ENCODE measurements at regions not wholly inside any gene's neighbourhood (a gene's known extent, or its start where the extent isn't known, plus 50 kb on each side); places are given as distances from the start of the nearest gene placed in this dataset.

- no peak overlapping the region for H3K4me3 ChIP-seq (ENCODE audit: extremely low read depth in 1 of 4, insufficient read depth in 2 of 4, low read depth in 3 of 4, low read length in 4 of 4)
- no peak overlapping the region for H3K23ac ChIP-seq (ENCODE audit: insufficient read length)
- 96% methylated on average over 3 of the region's 3 CpGs; no CpG with 5 or more reads in 1 of the 2 experiments for WGBS, 2 experiments (ENCODE audit: extremely low coverage in 1 of 2, insufficient coverage in 1 of 2, insufficient read length in 1 of 2, insufficient replicate concordance in 2 of 2, low coverage in 1 of 2, low lambda C conversion rate in 2 of 2, missing lambda C conversion rate in 1 of 2)
- no peak overlapping the region for H3K4ac ChIP-seq (replicated peaks; ENCODE audit: insufficient read length, low read depth, low read length)
- H3K14ac ChIP-seq (ENCODE audit: insufficient read length): no peak overlapping the region
- no peaks in the 10 kb centered on the region for H3K9me3 ChIP-seq (ENCODE audit: insufficient read depth in 2 of 2, low read depth in 1 of 2, low read length in 1 of 2)
- H2BK12ac ChIP-seq (ENCODE audit: low read depth, low read length): no peak overlapping the region
- H2BK120ac ChIP-seq (replicated peaks; ENCODE audit: low read depth, low read length): no peak overlapping the region
- H3K27me3 ChIP-seq (replicated peaks in 1 of 4; ENCODE audit: control insufficient read depth in 3 of 4, extremely low read depth in 1 of 4, insufficient read depth in 3 of 4, low read length in 3 of 4): no peaks in the 10 kb centered on the region
- no peak overlapping the region for H3K9ac ChIP-seq (replicated peaks in 1 of 4; ENCODE audit: extremely low read depth in 1 of 4, low read depth in 3 of 4, low read length in 3 of 4)
- no peak overlapping the region for H4K91ac ChIP-seq (replicated peaks; ENCODE audit: insufficient read length, low read length)
- H2BK5ac ChIP-seq (ENCODE audit: low read depth, low read length): no peak overlapping the region
- no peak for DNase-seq (ENCODE audit: low read depth in 1 of 2, low spot score in 2 of 2)
- H2BK15ac ChIP-seq (ENCODE audit: low read length): no peak overlapping the region
- no peaks in the 10 kb centered on the region for H4K20me1 ChIP-seq (replicated peaks in 1 of 2; ENCODE audit: control insufficient read depth in 1 of 2, insufficient read depth in 2 of 2, low read length in 2 of 2)
- H2BK20ac ChIP-seq (ENCODE audit: low read length): no peak overlapping the region
- no peak overlapping the region for H2AK5ac ChIP-seq (ENCODE audit: low read depth, low read length)
- TF ChIP-seq TEAD4 (IDR thresholded peaks at IDR 0.05; ENCODE audit: low read depth, low read length) (no peak), GTF2F1 (IDR thresholded peaks at IDR 0.05; ENCODE audit: borderline replicate concordance, low read depth, low read length) (no peak), CREB1 (IDR thresholded peaks at IDR 0.05) (no peak), BRCA1 (IDR thresholded peaks at IDR 0.05; ENCODE audit: low read depth, low read length) (no peak), HDAC2 (IDR thresholded peaks at IDR 0.05; ENCODE audit: borderline replicate concordance in 1 of 2, low read depth in 2 of 2, low read length in 2 of 2) (no peak), SIX5 (IDR thresholded peaks at IDR 0.05; ENCODE audit: low read depth, low read length) (no peak), SIN3A (conservative IDR thresholded peaks at IDR 0.05 in 1 of 2, IDR thresholded peaks at IDR 0.05 in 1 of 2; ENCODE audit: low read depth in 1 of 2, low read length in 2 of 2) (no peak), RFX5 (IDR thresholded peaks at IDR 0.05; ENCODE audit: borderline replicate concordance, low read depth, low read length) (no peak), E2F6 (IDR thresholded peaks at IDR 0.05) (no peak), CBX5 (IDR thresholded peaks at IDR 0.05; ENCODE audit: low read depth, low read length) (no peak), CTBP2 (IDR thresholded peaks at IDR 0.05; ENCODE audit: borderline replicate concordance, insufficient read depth, insufficient read length, low read length) (no peak)
- no peak overlapping the region for H3K27ac ChIP-seq (ENCODE audit: low read depth, low read length)
- no peaks in the 10 kb centered on the region for H3K79me2 ChIP-seq (ENCODE audit: control insufficient read depth in 1 of 2, insufficient read depth in 2 of 2, low read length in 2 of 2)
- ChIA-PET POLR2A (ENCODE audit: partially characterized antibody) (no interaction called here), CTCF (ENCODE audit: partially characterized antibody) (interaction anchor here (2.1 kb wide), 1 partner anchor 8 kb away, joined by 13 read pairs; no protein-coding TSS in a partner anchor)
- no peak overlapping the region for H2AFZ ChIP-seq (ENCODE audit: low read length)
- no peaks in the 10 kb centered on the region for H3K36me3 ChIP-seq (ENCODE audit: control insufficient read depth in 2 of 4, insufficient read depth in 4 of 4, low read length in 3 of 4)
- FAIRE-seq: no peak
- no peak overlapping the region for H3K56ac ChIP-seq (replicated peaks; ENCODE audit: insufficient read length, low read depth, low read length)
- no peak overlapping the region for H3K18ac ChIP-seq (ENCODE audit: extremely low read depth, low read length)
- H3K4me2 ChIP-seq (ENCODE audit: insufficient read depth in 1 of 2, low read depth in 2 of 2, low read length in 2 of 2): no peak overlapping the region
- H3K23me2 ChIP-seq (ENCODE audit: low read depth, low read length): no peaks in the 10 kb centered on the region; the same call in 1 of the 2 replicates
- no peak overlapping the region for H4K5ac ChIP-seq (ENCODE audit: insufficient read length, low read depth, low read length)
- no peak overlapping the region for H4K8ac ChIP-seq (ENCODE audit: extremely low read depth, insufficient read depth, low read length)
- H3K4me1 ChIP-seq (replicated peaks in 1 of 4; ENCODE audit: control insufficient read depth in 3 of 4, insufficient read depth in 4 of 4, low read length in 3 of 4): no peaks in the 10 kb centered on the region
- H3K79me1 ChIP-seq (ENCODE audit: low read depth, low read length): no peaks in the 10 kb centered on the region
These were observed 993.3 kb upstream of the TMEM132C start for GRCh38 chr12:127273626-127274025.
